ENCODE measurements at regions not wholly inside any gene's neighbourhood (a gene's known extent, or its start where the extent isn't known, plus 50 kb on each side); places are given as distances from the start of the nearest gene placed in this dataset.

GRCh38 chr13:89900104-89900765 lies 1447.3 kb upstream of the MIR17HG start:
- H3K9me3 ChIP-seq (ENCODE audit: control insufficient read depth, insufficient read depth, low read depth, low read length) = no peaks in the 10 kb centered on the region
- H3K4me3 ChIP-seq (ENCODE audit: low read depth, low read length) = no peak overlapping the region
- no peak overlapping the region for H3K27ac ChIP-seq (ENCODE audit: extremely low read depth, low read depth, low read length)
- H3K36me3 ChIP-seq (ENCODE audit: control insufficient read depth in 2 of 2, insufficient read depth in 1 of 2, low read length in 2 of 2) = no peaks in the 10 kb centered on the region
- ChIA-PET CTCF (no interaction called here), POLR2A (no interaction called here)
- H3K4me1 ChIP-seq (ENCODE audit: control insufficient read depth, insufficient read depth, low read length) = no peaks in the 10 kb centered on the region
- TF ChIP-seq ZNF626 (tag by site-specific recombination; IDR thresholded peaks at IDR 0.05) (no peak), OSR2 (tag by site-specific recombination; IDR thresholded peaks at IDR 0.05) (no peak), ZBTB8A (tag by site-specific recombination; IDR thresholded peaks at IDR 0.05) (no peak), GLIS2 (tag by site-specific recombination; IDR thresholded peaks at IDR 0.05) (no peak)

- Histone ChIP-seq H3K4me1 (ENCODE audit: control insufficient read depth, insufficient read depth, low read length) (no peaks in the 10 kb centered on the region), H3K36me3 (ENCODE audit: control insufficient read depth in 2 of 2, insufficient read depth in 1 of 2, low read length in 2 of 2) (no peaks in the 10 kb centered on the region), H3K9me3 (ENCODE audit: control insufficient read depth, insufficient read depth, low read depth, low read length) (no peaks in the 10 kb centered on the region), H3K27ac (ENCODE audit: extremely low read depth, low read depth, low read length) (no peak overlapping the region), H3K4me3 (ENCODE audit: low read depth, low read length) (no peak overlapping the region)
- ChIA-PET CTCF (interaction anchor here (0.7 kb wide), 1 partner anchor 26 kb away, joined by 3 read pairs; no protein-coding TSS in a partner anchor), POLR2A (no interaction called here)
- TF ChIP-seq PRDM4 (tag by site-specific recombination; IDR thresholded peaks at IDR 0.05) (no peak), ZBTB44 (tag by site-specific recombination; IDR thresholded peaks at IDR 0.05) (no peak), ZNF19 (tag by site-specific recombination; IDR thresholded peaks at IDR 0.05; ENCODE audit: low read depth) (no peak)
Measured at GRCh38 chr13:89902223-89902622, 1445.3 kb upstream of the MIR17HG start.

- H3K4me1 ChIP-seq (ENCODE audit: control insufficient read depth, insufficient read depth, low read length) = no peaks in the 10 kb centered on the region
- no peak for TF ChIP-seq ZNF513 (tag by site-specific recombination; IDR thresholded peaks at IDR 0.05)
- TF ChIP-seq ZNF211 (tag by site-specific recombination; IDR thresholded peaks at IDR 0.05; ENCODE audit: low read depth) = no peak
- TF ChIP-seq SETDB1 (IDR thresholded peaks at IDR 0.05; ENCODE audit: insufficient read length, low read length) = peak; percentile 42
- no peaks in the 10 kb centered on the region for H3K36me3 ChIP-seq (ENCODE audit: control insufficient read depth in 2 of 2, insufficient read depth in 1 of 2, low read length in 2 of 2)
- H3K27ac ChIP-seq (ENCODE audit: extremely low read depth, low read depth, low read length) = no peak overlapping the region
- CTCF ChIA-PET = no interaction called here
- no peaks in the 10 kb centered on the region for H3K9me3 ChIP-seq (ENCODE audit: control insufficient read depth, insufficient read depth, low read depth, low read length)
- H3K4me3 ChIP-seq (ENCODE audit: low read depth, low read length) = no peak overlapping the region
- POLR2A ChIA-PET = no interaction called here
Measured at GRCh38 chr13:89903115-89903514, 1444.4 kb upstream of the MIR17HG start.

GRCh38 chr13:89910166-89910565 lies 1437.3 kb upstream of the MIR17HG start:
- H3K9me3 ChIP-seq (ENCODE audit: control insufficient read depth, insufficient read depth, low read depth, low read length) = no peaks in the 10 kb centered on the region
- no peaks in the 10 kb centered on the region for H3K36me3 ChIP-seq (ENCODE audit: control insufficient read depth in 2 of 2, insufficient read depth in 1 of 2, low read length in 2 of 2)
- H3K4me3 ChIP-seq (ENCODE audit: low read depth, low read length) = no peak overlapping the region
- ChIA-PET POLR2A (no interaction called here), CTCF (no interaction called here)
- H3K4me1 ChIP-seq (ENCODE audit: control insufficient read depth, insufficient read depth, low read length) = no peaks in the 10 kb centered on the region
- H3K27ac ChIP-seq (ENCODE audit: extremely low read depth, low read depth, low read length) = no peak overlapping the region
- TF ChIP-seq ZNF48 (tag by site-specific recombination; IDR thresholded peaks at IDR 0.05) = no peak
- no peak for TF ChIP-seq ZNF621 (tag by site-specific recombination; IDR thresholded peaks at IDR 0.05)
- TF ChIP-seq ZNF433 (tag by site-specific recombination; IDR thresholded peaks at IDR 0.05; ENCODE audit: low read depth) = no peak
- no peak for TF ChIP-seq ZNF292 (tag by site-specific recombination; IDR thresholded peaks at IDR 0.05; ENCODE audit: borderline replicate concordance, low read depth)
- TF ChIP-seq ZNF24 (tag by site-specific recombination; IDR thresholded peaks at IDR 0.05) = no peak
- no peak for TF ChIP-seq PBX3 (CRISPR knock-in tag; IDR thresholded peaks at IDR 0.05)
- TF ChIP-seq MYNN (tag by site-specific recombination; IDR thresholded peaks at IDR 0.05; ENCODE audit: borderline replicate concordance) = no peak
- no peak for TF ChIP-seq ZNF704 (tag by site-specific recombination; IDR thresholded peaks at IDR 0.05)
- TF ChIP-seq ZNF223 (tag by site-specific recombination; IDR thresholded peaks at IDR 0.05) = no peak

All from HEK293 (cell line).